NCI-H2081 (cell line): ENCODE measurements at regions not wholly inside any gene's neighbourhood (a gene's known extent, or its start where the extent isn't known, plus 50 kb on each side); places are given as distances from the start of the nearest gene placed in this dataset.
"Not testable (repeated sequence)": the region's sequence is repeated elsewhere in the genome, so short reads cannot be mapped to it uniquely, and the experiment has no call there.

Experiments used
- DNase-seq, 2 experiments: peaks; one replicate each; lab custom pipeline; 2025; lab: John Stamatoyannopoulos, UW

DNA sequence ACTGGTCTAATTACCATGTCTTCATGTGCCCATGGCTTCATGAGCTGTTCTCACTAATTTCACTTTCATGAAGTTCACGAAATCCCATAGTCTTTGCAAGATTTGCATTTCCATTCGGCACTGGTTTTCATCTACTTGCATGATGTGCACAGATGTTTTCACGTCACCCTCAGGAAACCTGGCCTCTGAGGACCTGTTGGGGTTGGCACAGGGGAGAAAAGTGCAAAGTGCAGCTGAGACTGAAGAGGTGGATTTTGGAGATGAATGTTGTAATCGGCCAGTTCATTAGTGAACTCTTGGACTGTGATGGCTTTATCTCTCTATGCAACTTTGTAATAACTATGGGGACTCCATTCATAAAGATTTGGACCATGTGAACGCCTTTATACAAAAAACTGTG lies 80.2 kb upstream of the SULF2 start:
- no peak for DNase-seq

DNA sequence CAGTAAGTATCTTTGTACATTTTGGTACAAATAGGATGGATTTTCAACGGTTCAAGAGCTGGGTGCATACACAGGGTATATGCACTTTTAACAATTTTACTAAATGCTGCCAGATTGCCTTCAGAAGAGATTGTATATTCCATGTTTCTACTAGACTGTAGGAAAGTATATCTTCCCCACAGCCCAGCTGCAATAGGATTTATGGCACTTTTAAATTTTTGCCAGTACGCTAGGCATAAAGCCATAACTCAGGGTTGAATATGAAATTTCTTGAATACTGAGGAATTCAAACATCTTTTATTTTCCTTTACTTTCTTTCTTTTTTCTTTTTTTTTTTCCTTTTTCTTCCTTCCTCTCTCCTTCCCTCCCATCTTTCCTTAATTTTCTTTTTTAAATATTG lies 78.7 kb upstream of the SULF2 start:
- DNase-seq: no peak

- no peak for DNase-seq
Measured at GRCh38 chr20:47863315-47863965, 78.2 kb upstream of the SULF2 start.

- no peak for DNase-seq
Measured at GRCh38 chr20:47862574-47863240, 77.4 kb upstream of the SULF2 start.

DNA sequence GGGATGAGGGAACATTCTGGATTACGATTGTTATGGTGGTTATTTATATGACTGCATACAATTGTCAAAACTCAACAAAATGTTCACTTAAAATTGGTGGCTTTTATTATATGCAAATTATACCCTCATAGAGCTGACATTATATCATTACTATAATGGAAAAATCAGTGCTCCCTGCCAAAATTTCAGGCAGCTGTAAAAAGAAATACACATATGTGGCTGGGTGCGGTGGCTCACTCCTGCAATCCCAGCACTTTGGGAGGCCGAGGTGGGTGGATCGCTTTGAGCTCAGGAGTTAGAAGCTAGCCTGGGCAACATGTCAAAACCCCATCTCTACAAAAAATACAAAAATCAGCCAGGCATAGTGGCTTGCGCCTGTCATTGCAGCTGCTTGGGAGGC lies 75.8 kb upstream of the SULF2 start:
- no peak for DNase-seq

- DNase-seq: no peak
Measured at GRCh38 chr20:47860049-47860830, 75.0 kb upstream of the SULF2 start.

DNA sequence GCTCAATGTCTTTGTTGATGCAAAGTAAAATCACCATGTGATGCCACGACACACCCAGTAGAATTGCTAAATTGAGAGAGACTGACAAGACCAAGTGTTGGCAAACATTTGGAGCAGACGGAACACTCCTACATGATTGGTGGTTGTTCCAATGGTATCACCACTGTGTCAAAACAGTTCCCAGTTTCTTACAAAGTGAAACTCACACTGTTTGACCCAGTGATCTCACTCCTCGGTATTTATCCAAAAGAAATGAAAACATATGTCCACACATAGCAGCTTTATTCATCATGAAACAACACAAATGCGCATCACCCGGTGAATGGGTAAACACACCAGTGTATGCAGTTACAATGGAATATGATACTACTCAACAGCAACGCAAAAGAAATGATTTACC lies 74.0 kb upstream of the SULF2 start:
- DNase-seq: no peak

- DNase-seq: no peak
Measured at GRCh38 chr20:47857569-47858464, 72.5 kb upstream of the SULF2 start.

DNA sequence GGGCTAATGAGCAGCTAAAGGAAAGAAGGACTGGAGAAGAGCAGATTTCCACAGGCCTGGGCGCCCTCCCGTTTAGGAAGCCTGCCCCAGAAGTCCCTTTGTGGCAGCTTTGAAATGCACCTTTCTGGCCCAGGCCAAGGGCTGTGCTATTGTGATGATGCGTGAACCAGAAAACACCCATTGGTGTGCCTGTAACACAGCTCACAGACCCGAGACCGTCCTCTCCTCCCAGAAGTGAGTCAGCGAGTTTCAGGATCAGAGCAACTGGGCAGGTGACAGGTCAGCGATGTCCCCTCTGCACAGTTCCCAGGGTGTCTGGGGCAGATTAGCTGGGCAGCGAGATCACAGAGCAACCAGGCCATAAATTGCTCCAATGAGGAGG lies 71.9 kb upstream of the SULF2 start:
- no peak for DNase-seq

DNA sequence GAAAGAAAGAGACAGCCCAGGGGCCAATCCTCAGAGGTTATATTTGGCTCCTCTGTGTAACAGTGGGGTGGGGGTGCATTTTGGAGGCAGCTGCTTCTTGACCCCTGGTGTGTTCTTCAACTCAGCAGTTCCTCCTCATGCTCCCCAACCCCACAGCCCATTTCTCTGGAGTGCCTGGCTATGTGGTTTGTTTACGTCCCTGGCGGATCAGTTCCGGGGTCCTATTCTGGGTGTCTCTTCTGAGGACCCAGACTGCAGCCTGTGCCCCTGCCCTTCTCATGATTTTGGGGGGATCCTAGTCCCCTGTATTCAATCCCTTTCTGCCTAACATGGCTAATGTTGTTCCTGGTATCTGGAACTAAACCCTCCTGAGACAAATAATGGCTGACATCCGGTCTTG lies 70.5 kb upstream of the SULF2 start:
- no peak for DNase-seq

DNA sequence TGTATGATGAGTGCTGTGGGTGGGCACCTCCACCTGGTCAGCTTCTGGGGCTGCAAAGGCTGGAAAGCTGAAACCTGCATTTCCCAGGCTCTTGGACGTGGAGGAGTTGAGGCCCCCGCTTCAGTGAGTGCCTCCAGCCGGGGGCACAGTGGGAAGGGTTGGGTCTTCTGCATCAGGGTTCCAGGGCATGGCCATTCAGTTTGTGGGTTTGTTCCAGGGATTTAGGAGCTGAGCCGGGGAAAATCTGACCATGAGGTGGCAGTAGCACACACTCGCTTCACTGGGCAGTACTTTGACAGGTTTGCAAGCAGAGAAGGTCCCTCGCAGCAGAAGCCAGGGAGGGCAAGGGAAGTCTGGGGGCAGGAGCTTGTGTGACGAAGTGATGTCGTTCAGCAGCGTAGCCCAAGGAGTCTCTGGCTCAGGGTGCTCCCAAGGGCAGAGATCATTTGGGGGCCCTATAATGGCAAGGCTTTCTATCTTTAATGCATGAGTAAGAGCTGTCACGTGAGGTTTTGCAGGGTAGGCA lies 69.5 kb upstream of the SULF2 start:
- peak; percentile 20 to 36 for DNase-seq

- DNase-seq: no peak
Measured at GRCh38 chr20:47851774-47852173, 66.5 kb upstream of the SULF2 start.

DNA sequence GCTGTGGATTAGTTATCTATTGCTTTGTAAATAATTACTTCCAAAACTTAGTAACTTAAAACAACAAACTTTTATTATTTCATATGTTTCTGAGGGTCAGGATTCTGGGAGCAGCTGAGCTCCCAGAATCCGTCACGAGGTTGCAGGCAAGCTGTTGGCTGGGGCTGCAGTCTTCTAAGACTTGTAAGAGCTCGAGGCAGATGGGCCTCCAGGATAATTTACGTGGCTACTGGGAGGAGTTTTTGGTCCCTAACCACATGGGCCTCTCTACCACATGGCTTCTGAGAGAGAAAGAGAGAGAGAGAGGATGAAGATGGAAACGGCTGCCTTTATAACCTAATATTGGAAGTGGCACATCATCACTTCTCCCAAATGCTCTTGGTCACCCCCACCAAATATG lies 64.9 kb upstream of the SULF2 start:
- DNase-seq: no peak

- no peak for DNase-seq
Measured at GRCh38 chr20:47849596-47849995, 64.3 kb upstream of the SULF2 start.

- DNase-seq: no peak
Measured at GRCh38 chr20:47849006-47849405, 63.7 kb upstream of the SULF2 start.

GRCh38 chr20:47848534-47848933 lies 63.3 kb upstream of the SULF2 start:
- not testable (repeated sequence) for DNase-seq

- DNase-seq: no peak
Measured at GRCh38 chr20:47847884-47848485, 62.7 kb upstream of the SULF2 start.

DNA sequence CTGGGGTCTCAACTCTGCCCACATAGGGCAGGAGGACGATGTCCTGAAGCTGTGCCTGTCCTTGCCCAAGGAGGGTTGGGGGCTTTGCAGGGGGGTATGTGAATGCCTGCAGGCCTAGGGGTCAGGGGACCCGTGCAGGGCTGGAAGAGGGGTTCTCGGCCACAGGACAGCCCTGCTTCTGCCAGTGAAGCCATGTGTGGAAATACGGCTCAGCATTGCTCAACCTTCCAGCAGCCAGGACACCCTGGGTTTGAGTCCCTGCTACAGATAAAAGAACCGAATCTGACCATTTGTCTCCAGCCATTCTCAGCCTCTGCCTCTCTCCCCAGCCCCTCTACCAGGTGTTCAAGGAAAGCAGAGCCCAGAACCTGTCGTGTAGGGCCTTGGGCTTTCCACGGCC lies 61.9 kb upstream of the SULF2 start:
- DNase-seq: not testable (repeated sequence)

- not testable (repeated sequence) for DNase-seq
Measured at GRCh38 chr20:47846651-47847050, 61.4 kb upstream of the SULF2 start.

GRCh38 chr20:47845382-47845977 lies 60.2 kb upstream of the SULF2 start:
- DNase-seq: not testable (repeated sequence)

- DNase-seq: not testable (repeated sequence)
Measured at GRCh38 chr20:47844568-47844906, 59.3 kb upstream of the SULF2 start.
